GM18858 (cell line): ENCODE measurements at regions not wholly inside any gene's neighbourhood (a gene's known extent, or its start where the extent isn't known, plus 50 kb on each side); places are given as distances from the start of the nearest gene placed in this dataset.
"Not testable (repeated sequence)": the region's sequence is repeated elsewhere in the genome, so short reads cannot be mapped to it uniquely, and the experiment has no call there.

Experiments used
- ATAC-seq: cut with Tn5 transposase; IDR thresholded peaks from one replicate; pipeline ENCODE4 v1.9.1; 2021; ENCODE audit not compliant: unreplicated experiment

- no peak for ATAC-seq
These were observed 192.3 kb upstream of the SSTR4 start for GRCh38 chr20:22842793-22843192.

- no peak for ATAC-seq
These were observed 190.2 kb upstream of the SSTR4 start for GRCh38 chr20:22844959-22845358.

- ATAC-seq: no peak
These were observed 188.2 kb upstream of the SSTR4 start for GRCh38 chr20:22846863-22847262.

- no peak for ATAC-seq
These were observed 186.7 kb upstream of the SSTR4 start for GRCh38 chr20:22848364-22848763.

GRCh38 chr20:22851679-22852346 is 183.3 kb upstream of the SSTR4 start:
- not testable (repeated sequence) for ATAC-seq

DNA sequence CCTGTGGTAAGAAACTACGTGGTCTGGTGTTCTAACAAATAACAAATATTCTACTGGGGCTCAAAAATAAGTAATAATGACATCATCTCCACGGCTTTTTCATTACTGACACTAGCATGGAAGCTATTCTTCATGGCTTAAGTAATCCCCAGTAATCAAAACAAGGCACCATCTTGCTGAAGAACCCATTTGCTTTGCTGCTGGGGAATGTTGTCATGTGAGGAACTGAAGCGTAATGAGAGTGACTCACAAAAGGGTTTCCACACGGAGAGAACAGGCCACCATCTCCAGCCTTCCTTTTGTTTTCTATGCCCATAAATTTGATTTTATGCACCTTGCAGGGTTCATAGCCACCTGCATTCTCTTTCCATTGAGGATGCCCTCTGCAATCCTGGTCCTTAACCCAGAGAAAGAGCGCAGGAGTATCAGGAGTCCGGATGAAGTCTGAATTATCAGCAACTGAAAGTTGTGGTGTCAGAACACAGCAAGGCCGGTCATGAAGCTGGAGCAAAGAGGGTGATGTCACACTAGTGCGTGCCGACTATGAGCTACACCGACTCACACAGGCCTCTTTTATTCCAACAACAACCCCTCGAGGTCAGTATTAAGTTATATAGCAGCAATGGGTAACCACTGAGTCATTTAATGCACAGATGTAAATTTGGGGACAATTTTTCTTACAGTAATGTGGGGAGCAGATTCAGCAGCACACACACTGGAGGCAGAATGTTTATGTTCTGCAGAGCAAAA is 173.7 kb upstream of the SSTR4 start:
- ATAC-seq: no peak

DNA sequence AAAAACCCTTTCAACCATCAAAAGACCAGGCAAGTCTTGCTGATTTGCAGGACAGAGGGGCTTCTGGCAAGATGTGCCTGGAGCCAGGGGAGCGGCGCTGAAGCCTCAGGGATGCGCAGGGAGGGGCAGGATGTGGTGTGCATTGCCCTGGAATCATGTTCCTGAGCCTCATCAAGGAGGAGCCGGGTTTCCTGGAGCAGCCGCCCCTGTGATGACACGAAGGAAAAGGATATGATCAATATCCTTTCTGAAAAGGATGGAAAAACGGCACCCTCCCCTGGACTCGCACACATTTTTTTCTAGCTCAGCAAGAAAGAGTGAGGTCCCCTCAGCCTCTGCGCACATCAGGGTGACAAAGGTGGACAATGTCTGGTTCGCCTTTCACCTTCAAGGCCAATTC is 173.1 kb upstream of the SSTR4 start:
- ATAC-seq: no peak

GRCh38 chr20:22862671-22863230 is 172.4 kb upstream of the SSTR4 start:
- no peak for ATAC-seq

- no peak for ATAC-seq
These were observed 171.3 kb upstream of the SSTR4 start for GRCh38 chr20:22863826-22864225.

GRCh38 chr20:22866812-22867341 is 168.2 kb upstream of the SSTR4 start:
- ATAC-seq: no peak

DNA sequence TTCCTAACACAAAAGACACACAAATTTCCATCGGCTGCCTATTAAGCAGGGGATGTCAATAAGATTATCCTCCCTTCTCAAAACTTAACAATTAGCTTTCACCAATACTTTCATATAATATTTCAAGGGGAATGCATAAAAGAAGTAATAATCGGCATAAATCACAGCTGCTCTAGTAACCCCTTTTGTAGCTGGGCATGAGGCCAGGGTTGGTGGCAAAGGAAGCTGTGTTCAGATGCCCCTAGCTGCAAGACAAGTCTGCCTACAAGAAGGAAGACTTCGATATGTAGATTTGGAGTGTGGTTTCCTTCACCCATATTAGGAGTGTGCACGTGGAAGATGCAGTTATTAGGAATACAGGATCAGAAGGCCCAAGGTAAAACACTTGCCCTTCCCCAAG is 156.9 kb upstream of the SSTR4 start:
- ATAC-seq: no peak

DNA sequence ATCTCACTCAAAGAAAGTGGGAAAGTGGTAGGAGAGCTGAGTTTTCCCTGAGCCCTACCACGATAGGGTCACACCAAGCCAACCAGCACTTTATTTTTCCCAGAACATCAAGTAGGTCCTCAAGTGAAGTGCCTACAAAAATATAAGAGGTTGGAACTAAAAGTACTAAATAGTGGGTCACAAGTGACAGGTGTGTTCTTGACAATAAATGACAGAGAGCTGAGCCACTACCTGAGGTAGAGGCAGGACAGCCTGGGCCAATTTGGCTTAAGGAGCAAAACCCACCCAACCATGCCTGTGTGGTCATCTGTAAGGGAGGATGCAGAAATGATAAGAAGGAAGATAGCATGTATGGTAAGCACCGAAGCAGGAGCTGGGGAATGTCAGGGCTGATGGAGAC is 154.8 kb upstream of the SSTR4 start:
- ATAC-seq: no peak

GRCh38 chr20:22887796-22888195 is 147.3 kb upstream of the SSTR4 start:
- no peak for ATAC-seq

DNA sequence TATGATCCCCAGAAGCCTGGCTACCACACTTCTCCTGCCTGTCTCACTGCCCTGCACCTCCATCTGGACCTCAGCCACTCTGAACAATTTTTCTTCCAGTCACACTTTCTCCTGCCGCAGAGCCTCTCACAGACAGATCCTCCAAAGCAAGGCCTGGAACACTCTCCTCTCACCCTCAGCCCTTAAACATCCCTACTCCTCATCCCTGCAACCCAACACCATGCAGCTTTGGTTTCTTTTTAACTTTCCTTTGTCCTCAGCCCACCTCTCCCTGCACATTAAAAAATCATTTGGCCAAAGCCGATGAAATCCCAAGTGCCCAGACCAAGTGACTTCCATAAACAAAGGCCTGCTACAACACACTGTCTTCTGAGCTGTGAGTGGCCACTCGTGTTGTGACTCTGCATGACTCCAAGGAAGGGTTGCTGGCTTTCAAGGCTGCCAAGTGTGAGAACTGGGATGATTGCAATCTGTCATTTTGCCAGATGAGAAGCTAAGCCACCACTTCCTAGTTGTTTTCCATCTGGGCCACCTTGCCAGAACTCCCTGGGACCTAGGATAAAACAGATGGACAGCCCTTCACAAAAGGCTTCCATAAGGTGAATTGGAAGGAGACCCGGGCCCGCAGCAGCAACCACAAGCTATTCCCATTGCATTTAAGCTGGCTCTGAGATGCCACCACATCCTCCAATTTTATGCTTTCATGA is 144.4 kb upstream of the SSTR4 start:
- no peak for ATAC-seq

DNA sequence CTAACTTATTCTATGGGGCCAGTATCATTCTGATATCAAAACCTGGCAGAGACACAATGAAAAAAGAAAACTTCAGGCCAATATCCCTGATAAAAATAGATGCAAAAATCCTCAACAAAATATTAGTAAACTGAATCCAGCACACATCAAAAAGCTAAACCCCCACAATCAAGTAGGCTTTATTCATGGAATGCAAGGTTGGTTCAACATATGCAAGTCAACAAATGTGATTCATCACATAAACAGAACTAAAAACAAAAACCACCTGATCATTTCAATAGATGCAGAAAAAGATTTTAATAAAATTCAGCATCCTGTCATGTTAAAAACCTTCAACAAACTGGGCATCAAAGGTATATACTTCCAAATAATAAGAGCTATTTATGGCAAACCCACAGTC is 133.9 kb upstream of the SSTR4 start:
- ATAC-seq: no peak

GRCh38 chr20:22901921-22902320 is 133.2 kb upstream of the SSTR4 start:
- ATAC-seq: no peak

- ATAC-seq: no peak
These were observed 130.7 kb upstream of the SSTR4 start for GRCh38 chr20:22904386-22904785.

GRCh38 chr20:22904905-22905304 is 130.2 kb upstream of the SSTR4 start:
- ATAC-seq: no peak

DNA sequence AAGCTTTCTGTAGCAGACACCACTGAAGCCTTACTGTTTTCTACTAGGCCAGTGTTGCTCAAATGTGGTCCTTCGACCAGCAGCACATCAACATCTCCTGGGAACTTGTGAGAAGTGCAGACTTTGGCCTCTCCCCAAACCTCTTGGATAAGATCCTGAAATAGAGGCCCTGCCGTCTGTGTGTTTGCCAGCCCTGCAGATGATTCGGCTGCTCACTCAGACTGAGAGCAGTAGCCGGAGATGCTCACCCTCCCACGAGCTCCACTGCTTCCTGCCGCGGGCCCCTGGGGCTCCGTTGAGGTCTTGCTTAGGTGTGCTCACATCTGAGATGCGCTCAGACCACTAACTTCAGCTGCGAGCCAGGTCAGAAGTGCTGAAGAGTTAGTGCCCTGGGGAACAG is 129.5 kb upstream of the SSTR4 start:
- no peak for ATAC-seq

DNA sequence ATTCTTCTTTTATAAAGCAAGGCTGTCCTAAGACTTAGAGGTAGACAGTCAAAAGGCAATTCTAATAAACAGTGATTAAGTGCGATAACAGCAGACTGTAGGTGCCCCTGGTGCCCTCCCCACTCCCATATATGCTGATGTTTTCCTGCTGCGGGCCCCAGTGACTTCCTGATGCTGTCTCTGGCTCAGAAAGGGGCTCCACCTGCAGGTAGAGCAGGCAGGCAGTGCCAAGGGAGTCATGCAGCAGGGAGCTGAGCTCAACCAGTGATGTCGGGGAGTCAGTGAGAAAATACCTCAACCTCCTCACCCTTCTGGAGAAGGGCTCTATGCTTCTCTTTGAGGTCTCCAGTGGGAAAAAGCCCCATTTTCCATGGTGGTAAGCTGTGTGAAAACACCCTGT is 126.7 kb upstream of the SSTR4 start:
- no peak for ATAC-seq

DNA sequence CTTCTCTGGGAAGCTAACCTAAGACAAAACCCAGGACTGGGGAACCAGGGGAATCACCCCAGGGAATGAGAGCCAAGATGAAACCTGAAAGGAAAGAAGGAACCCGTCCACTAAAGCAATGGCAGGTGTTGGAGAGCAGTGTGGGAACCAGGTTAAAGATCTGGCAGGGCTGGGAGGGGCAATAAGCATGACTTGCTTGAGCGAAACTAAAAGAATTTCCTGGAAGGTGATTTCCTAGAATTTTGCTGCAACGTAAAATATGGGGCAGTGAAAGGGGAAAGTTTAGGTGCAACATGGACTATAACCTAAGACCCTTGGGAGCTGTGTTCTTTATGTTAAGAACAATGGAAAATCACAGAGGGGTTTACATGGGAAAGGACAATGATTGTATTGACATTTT is 126.2 kb upstream of the SSTR4 start:
- ATAC-seq: no peak

DNA sequence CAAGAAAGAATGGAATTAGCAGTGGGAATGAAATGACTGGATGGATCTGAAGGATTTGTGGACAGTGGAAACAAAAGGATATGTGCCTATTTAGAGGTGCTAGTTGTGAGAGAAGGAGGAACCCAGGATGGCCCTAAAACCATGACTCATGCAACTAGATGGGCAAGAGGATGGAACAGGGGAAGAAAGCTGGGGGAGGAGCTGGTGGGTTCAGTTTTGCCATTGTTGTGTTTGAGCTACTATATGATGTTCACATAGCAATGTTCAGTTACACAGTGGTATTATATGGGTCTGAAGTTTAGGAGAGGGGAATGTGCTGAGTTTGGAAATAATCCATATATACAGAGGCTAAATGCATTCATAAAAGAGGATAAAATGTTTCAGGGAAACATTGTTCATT is 125.7 kb upstream of the SSTR4 start:
- ATAC-seq: no peak
